ENCODE measurements at regions not wholly inside any gene's neighbourhood (a gene's known extent, or its start where the extent isn't known, plus 50 kb on each side); places are given as distances from the start of the nearest gene placed in this dataset.

DNA sequence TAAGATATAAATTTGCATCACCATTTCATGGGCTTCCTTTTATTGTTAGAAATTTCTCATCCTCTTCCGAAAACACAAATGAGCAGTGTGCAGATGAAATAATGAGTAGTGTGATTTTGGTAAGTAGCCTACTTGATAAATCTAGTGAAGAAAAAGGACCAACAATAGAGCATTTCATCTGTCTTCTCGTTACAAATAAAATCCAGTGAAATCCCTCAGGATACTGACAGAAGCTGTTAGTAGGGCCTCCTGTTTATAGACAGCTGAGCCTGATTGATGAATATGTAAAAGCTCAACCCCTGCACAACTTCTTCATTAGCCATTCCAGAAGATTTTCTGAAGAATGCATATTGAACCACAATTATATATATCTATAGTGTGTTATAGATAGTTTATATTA, 363.7 kb upstream of the EPHA6 start:
- Mint-ChIP-seq H3K27ac (no peak overlapping the region), H3K4me1 (ENCODE audit: low read depth) (no peaks in the 10 kb centered on the region), H3K27me3 (no peaks in the 10 kb centered on the region), H3K9me3 (peaks cover 8% of the 10 kb centered on the region), H3K4me3 (no peak overlapping the region), H3K36me3 (ENCODE audit: low read depth) (no peaks in the 10 kb centered on the region)
- Histone ChIP-seq H3K4me1 (ENCODE audit: insufficient read depth, low read length) (no peaks in the 10 kb centered on the region), H3K27ac (ENCODE audit: low read depth in 1 of 2, low read length in 2 of 2) (no peak overlapping the region), H3K36me3 (ENCODE audit: insufficient read depth, low read length) (no peaks in the 10 kb centered on the region), H3K9me3 (ENCODE audit: control insufficient read depth in 1 of 2, insufficient read depth in 1 of 2, low read length in 2 of 2) (peaks cover 0 to 4% of the 10 kb centered on the region in 2 experiments), H3K4me3 (ENCODE audit: low read length) (no peak overlapping the region), H3K27me3 (ENCODE audit: control insufficient read depth in 1 of 2, insufficient read depth in 2 of 2, low read length in 2 of 2) (no peaks in the 10 kb centered on the region)
- ChIA-PET POLR2A (no interaction called here), CTCF (no interaction called here)
- ATAC-seq (ENCODE audit: poor library complexity) = no peak
- DNase-seq = no peak
- intact Hi-C loops (cut with DNase I, micrococcal nuclease) = no loop called here
- TF ChIP-seq, protein P1, sequence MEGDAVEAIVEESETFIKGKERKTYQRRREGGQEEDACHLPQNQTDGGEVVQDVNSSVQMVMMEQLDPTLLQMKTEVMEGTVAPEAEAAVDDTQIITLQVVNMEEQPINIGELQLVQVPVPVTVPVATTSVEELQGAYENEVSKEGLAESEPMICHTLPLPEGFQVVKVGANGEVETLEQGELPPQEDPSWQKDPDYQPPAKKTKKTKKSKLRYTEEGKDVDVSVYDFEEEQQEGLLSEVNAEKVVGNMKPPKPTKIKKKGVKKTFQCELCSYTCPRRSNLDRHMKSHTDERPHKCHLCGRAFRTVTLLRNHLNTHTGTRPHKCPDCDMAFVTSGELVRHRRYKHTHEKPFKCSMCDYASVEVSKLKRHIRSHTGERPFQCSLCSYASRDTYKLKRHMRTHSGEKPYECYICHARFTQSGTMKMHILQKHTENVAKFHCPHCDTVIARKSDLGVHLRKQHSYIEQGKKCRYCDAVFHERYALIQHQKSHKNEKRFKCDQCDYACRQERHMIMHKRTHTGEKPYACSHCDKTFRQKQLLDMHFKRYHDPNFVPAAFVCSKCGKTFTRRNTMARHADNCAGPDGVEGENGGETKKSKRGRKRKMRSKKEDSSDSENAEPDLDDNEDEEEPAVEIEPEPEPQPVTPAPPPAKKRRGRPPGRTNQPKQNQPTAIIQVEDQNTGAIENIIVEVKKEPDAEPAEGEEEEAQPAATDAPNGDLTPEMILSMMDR (IDR thresholded peaks at IDR 0.05) = no peak

- TF ChIP-seq, protein P1 (IDR thresholded peaks at IDR 0.05) = no peak
- Mint-ChIP-seq H3K9me3 (no peaks in the 10 kb centered on the region), H3K4me1 (ENCODE audit: low read depth) (no peaks in the 10 kb centered on the region), H3K4me3 (no peak overlapping the region), H3K36me3 (ENCODE audit: low read depth) (no peaks in the 10 kb centered on the region), H3K27me3 (no peaks in the 10 kb centered on the region), H3K27ac (no peak overlapping the region)
- DNase-seq (no peak), ATAC-seq (ENCODE audit: poor library complexity) (no peak)
- H3K4me1 ChIP-seq (ENCODE audit: insufficient read depth, low read length) = no peaks in the 10 kb centered on the region
- no peak overlapping the region for H3K27ac ChIP-seq (ENCODE audit: low read depth in 1 of 2, low read length in 2 of 2)
- CTCF ChIA-PET = no interaction called here
- intact Hi-C loops (cut with DNase I, micrococcal nuclease) = no loop called here
- no peaks in the 10 kb centered on the region for H3K36me3 ChIP-seq (ENCODE audit: insufficient read depth, low read length)
- H3K27me3 ChIP-seq (ENCODE audit: control insufficient read depth in 1 of 2, insufficient read depth in 2 of 2, low read length in 2 of 2) = no peaks in the 10 kb centered on the region
- H3K4me3 ChIP-seq (ENCODE audit: low read length) = no peak overlapping the region
- POLR2A ChIA-PET = no interaction called here
- no peaks in the 10 kb centered on the region for H3K9me3 ChIP-seq (ENCODE audit: control insufficient read depth in 1 of 2, insufficient read depth in 1 of 2, low read length in 2 of 2)
Measured at GRCh38 chr3:96465521-96465920, 348.9 kb upstream of the EPHA6 start.

DNA sequence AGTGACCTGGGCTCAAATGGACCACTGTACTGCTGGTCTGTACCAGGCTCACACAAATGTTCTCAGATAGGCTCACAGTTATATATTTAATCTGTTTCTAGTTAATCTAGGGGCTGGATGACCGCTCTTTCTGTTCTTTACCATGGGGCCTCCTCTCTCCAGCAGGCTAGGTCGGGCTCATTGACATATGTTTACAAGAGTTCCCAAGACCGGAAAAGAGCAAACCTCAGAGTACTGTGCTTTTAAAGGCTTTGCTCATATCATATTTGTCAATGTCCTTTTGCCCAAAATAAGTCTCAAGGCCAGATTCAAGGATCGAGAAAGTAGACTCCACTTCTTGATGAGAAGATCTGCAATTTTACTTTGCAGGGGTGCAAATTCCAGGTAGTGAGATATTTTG, 348.0 kb upstream of the EPHA6 start:
- DNase-seq (no peak), ATAC-seq (ENCODE audit: poor library complexity) (no peak)
- H3K9me3 ChIP-seq (ENCODE audit: control insufficient read depth in 1 of 2, insufficient read depth in 1 of 2, low read length in 2 of 2) = peaks cover 0 to 4% of the 10 kb centered on the region in 2 experiments
- no peak overlapping the region for H3K4me3 Mint-ChIP-seq
- TF ChIP-seq, protein P1 (IDR thresholded peaks at IDR 0.05) = no peak
- H3K4me1 Mint-ChIP-seq (ENCODE audit: low read depth) = no peaks in the 10 kb centered on the region
- ChIA-PET POLR2A (no interaction called here), CTCF (no interaction called here)
- intact Hi-C loops (cut with DNase I, micrococcal nuclease) = no loop called here
- no peaks in the 10 kb centered on the region for H3K4me1 ChIP-seq (ENCODE audit: insufficient read depth, low read length)
- H3K4me3 ChIP-seq (ENCODE audit: low read length) = no peak overlapping the region
- no peak overlapping the region for H3K27ac ChIP-seq (ENCODE audit: low read depth in 1 of 2, low read length in 2 of 2)
- H3K27ac Mint-ChIP-seq = no peak overlapping the region
- H3K9me3 Mint-ChIP-seq = peaks cover 2% of the 10 kb centered on the region
- H3K27me3 ChIP-seq (ENCODE audit: control insufficient read depth in 1 of 2, insufficient read depth in 2 of 2, low read length in 2 of 2) = no peaks in the 10 kb centered on the region
- H3K27me3 Mint-ChIP-seq = no peaks in the 10 kb centered on the region
- H3K36me3 ChIP-seq (ENCODE audit: insufficient read depth, low read length) = no peaks in the 10 kb centered on the region
- no peaks in the 10 kb centered on the region for H3K36me3 Mint-ChIP-seq (ENCODE audit: low read depth)

All from CD4-positive, alpha-beta T cell (primary cell).